ENCODE measurements at regions not wholly inside any gene's neighbourhood (a gene's known extent, or its start where the extent isn't known, plus 50 kb on each side); places are given as distances from the start of the nearest gene placed in this dataset.

- WGBS (ENCODE audit: insufficient coverage): no CpG with 5 or more reads among the region's 1 CpG
- Mint-ChIP-seq H3K36me3 (no peaks in the 10 kb centered on the region), H3K9me3 (peaks cover 16 to 21% (median 17%) of the 10 kb centered on the region in 3 donors), H3K4me3 (no peak overlapping the region), H3K27ac (no peak overlapping the region), H3K27me3 (no peaks in the 10 kb centered on the region), H3K4me1 (no peaks in the 10 kb centered on the region)
- no peaks in the 10 kb centered on the region for H3K9me3 ChIP-seq
- POLR2A ChIA-PET: no interaction called here
- no peak overlapping the region for H3K4me3 ChIP-seq (ENCODE audit: control insufficient read depth in 1 of 2, extremely low read depth in 1 of 2, low read length in 1 of 2)
- DNase-seq (no peak), ATAC-seq (replicated peaks in 1 of 4) (no peak)
- H3K27ac ChIP-seq (ENCODE audit: low read length): no peak overlapping the region
- no peaks in the 10 kb centered on the region for H3K36me3 ChIP-seq (ENCODE audit: control insufficient read depth in 2 of 2, extremely low read depth in 1 of 2, insufficient read depth in 1 of 2, low read length in 1 of 2)
- H3K27me3 ChIP-seq (replicated peaks in 1 of 2; ENCODE audit: control insufficient read depth in 2 of 2, extremely low read depth in 1 of 2, insufficient read depth in 2 of 2, low read length in 1 of 2): no peaks in the 10 kb centered on the region
- CTCF ChIA-PET: no interaction called here
- H3K4me1 ChIP-seq (ENCODE audit: control insufficient read depth in 1 of 2, extremely low read depth in 1 of 2, insufficient read depth in 2 of 2, low read length in 2 of 2): no peaks in the 10 kb centered on the region
These were observed 329.8 kb upstream of the PDZRN3 start for GRCh38 chr3:73954506-73954905.

DNA sequence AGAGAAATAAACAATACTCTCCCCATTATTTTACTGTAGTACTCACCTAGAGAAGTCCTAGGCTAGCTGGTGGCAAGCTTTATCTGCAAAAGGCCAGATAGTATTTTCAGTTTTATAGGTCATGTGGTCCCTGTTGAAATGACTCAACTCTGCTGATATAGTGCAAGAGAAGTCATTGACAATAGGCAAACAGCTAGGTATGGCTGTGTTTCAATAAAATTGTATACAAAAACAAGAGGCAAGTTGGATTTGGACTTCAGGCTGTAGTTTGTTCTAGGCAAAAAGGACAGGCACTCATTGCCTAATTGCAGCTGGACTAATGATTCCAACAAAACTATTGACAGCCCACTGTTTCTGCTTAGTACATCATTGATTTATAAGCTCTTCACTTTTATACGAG, 328.0 kb upstream of the PDZRN3 start:
- WGBS (ENCODE audit: insufficient coverage): no CpG with 5 or more reads among the region's 1 CpG
- no peak overlapping the region for H3K4me3 ChIP-seq (ENCODE audit: control insufficient read depth in 1 of 2, extremely low read depth in 1 of 2, low read length in 1 of 2)
- no peaks in the 10 kb centered on the region for H3K4me1 ChIP-seq (ENCODE audit: control insufficient read depth in 1 of 2, extremely low read depth in 1 of 2, insufficient read depth in 2 of 2, low read length in 2 of 2)
- no peaks in the 10 kb centered on the region for H3K4me1 Mint-ChIP-seq
- H3K36me3 Mint-ChIP-seq: no peaks in the 10 kb centered on the region
- no peak overlapping the region for H3K27ac Mint-ChIP-seq
- H3K9me3 ChIP-seq: no peaks in the 10 kb centered on the region
- POLR2A ChIA-PET: no interaction called here
- no peaks in the 10 kb centered on the region for H3K36me3 ChIP-seq (ENCODE audit: control insufficient read depth in 2 of 2, extremely low read depth in 1 of 2, insufficient read depth in 1 of 2, low read length in 1 of 2)
- H3K27me3 Mint-ChIP-seq: no peaks in the 10 kb centered on the region
- DNase-seq (no peak), ATAC-seq (replicated peaks in 1 of 4) (no peak)
- H3K27ac ChIP-seq (ENCODE audit: low read length): no peak overlapping the region
- CTCF ChIA-PET: no interaction called here
- H3K27me3 ChIP-seq (replicated peaks in 1 of 2; ENCODE audit: control insufficient read depth in 2 of 2, extremely low read depth in 1 of 2, insufficient read depth in 2 of 2, low read length in 1 of 2): no peaks in the 10 kb centered on the region
- no peak overlapping the region for H3K4me3 Mint-ChIP-seq
- H3K9me3 Mint-ChIP-seq: peaks cover 11 to 17% (median 14%) of the 10 kb centered on the region in 3 donors

DNA sequence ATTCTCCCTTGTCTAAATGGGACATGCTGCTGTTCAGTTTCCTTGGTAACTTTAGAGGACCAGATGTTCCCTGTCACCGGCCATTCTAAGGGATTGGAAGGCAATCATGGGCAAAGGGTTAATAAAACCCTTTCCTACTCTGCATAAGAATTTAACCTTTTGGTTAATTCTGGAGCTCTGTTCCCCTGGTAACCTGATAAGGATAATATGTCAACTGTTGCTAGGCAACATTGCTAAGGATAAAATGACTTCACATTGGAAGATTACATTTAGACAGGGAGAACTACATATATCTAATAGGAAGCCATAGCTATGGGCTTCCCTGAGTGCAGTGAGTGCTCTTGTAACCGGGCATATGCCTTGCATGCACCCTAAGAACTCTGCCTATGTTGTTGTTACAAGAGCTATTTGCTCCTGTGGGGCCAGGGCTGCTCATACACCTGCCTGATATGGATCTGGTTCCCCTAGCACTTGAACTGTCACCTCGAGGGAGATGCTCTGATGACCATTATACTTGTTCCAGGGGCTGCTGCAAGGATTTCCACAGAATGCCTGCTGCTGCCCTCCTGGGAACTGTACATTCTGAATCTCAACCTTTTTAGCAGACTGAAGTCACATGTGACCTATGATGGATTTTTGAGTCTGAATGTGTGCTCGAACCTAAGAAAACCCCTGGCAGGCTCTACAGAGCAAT, 326.3 kb upstream of the PDZRN3 start:
- POLR2A ChIA-PET: no interaction called here
- ATAC-seq (replicated peaks in 1 of 4): no peak
- Mint-ChIP-seq H3K36me3 (no peaks in the 10 kb centered on the region), H3K4me3 (no peak overlapping the region), H3K27ac (no peak overlapping the region), H3K27me3 (no peaks in the 10 kb centered on the region), H3K9me3 (peaks cover 4 to 12% (median 11%) of the 10 kb centered on the region in 3 donors), H3K4me1 (no peaks in the 10 kb centered on the region)
- H3K9me3 ChIP-seq: no peaks in the 10 kb centered on the region
- no peaks in the 10 kb centered on the region for H3K36me3 ChIP-seq (ENCODE audit: control insufficient read depth in 2 of 2, extremely low read depth in 1 of 2, insufficient read depth in 1 of 2, low read length in 1 of 2)
- no peaks in the 10 kb centered on the region for H3K27me3 ChIP-seq (replicated peaks in 1 of 2; ENCODE audit: control insufficient read depth in 2 of 2, extremely low read depth in 1 of 2, insufficient read depth in 2 of 2, low read length in 1 of 2)
- WGBS (ENCODE audit: insufficient coverage): 41% methylated on average over 3 of the region's 4 CpGs
- H3K4me3 ChIP-seq (ENCODE audit: control insufficient read depth in 1 of 2, extremely low read depth in 1 of 2, low read length in 1 of 2): no peak overlapping the region
- no peaks in the 10 kb centered on the region for H3K4me1 ChIP-seq (ENCODE audit: control insufficient read depth in 1 of 2, extremely low read depth in 1 of 2, insufficient read depth in 2 of 2, low read length in 2 of 2)
- CTCF ChIA-PET: no interaction called here
- no peak overlapping the region for H3K27ac ChIP-seq (ENCODE audit: low read length)
- DNase-seq: no peak

GRCh38 chr3:73945541-73945940, 320.8 kb upstream of the PDZRN3 start:
- H3K36me3 ChIP-seq (ENCODE audit: control insufficient read depth in 2 of 2, extremely low read depth in 1 of 2, insufficient read depth in 1 of 2, low read length in 1 of 2): no peaks in the 10 kb centered on the region
- H3K4me3 Mint-ChIP-seq: no peak overlapping the region

DNA sequence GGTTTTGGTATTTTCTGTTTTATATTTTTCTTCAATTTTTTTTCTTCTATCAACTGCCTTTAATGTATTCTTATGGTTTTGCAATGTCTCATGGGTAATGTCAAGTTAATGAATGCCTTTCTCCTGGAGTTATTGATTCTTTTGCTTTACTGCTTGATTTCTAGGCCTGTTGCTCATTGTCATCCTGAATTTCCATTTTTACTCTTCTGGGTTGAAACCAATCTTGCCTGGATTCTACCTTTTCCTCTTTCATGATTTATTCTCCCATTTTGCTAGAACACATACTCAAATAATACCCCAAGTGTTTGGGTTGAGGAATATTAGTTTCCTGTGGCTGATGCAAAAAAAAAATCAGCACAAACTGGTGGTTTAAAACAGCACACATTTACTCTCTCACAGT, 315.2 kb upstream of the PDZRN3 start:
- CTCF ChIA-PET: no interaction called here
- no peaks in the 10 kb centered on the region for H3K36me3 Mint-ChIP-seq

More at GRCh38 chr3:73945541-73945940, 320.8 kb upstream of the PDZRN3 start:
- H3K27me3 ChIP-seq (replicated peaks in 1 of 2; ENCODE audit: control insufficient read depth in 2 of 2, extremely low read depth in 1 of 2, insufficient read depth in 2 of 2, low read length in 1 of 2): no peaks in the 10 kb centered on the region
- peaks cover 2 to 6% (median 4%) of the 10 kb centered on the region in 3 donors for H3K9me3 Mint-ChIP-seq
- H3K27me3 Mint-ChIP-seq: no peaks in the 10 kb centered on the region
- WGBS (ENCODE audit: insufficient coverage): no CpG with 5 or more reads among the region's 4 CpGs
- no peaks in the 10 kb centered on the region for H3K4me1 ChIP-seq (ENCODE audit: control insufficient read depth in 1 of 2, extremely low read depth in 1 of 2, insufficient read depth in 2 of 2, low read length in 2 of 2)
- no peak for DNase-seq
- ATAC-seq (replicated peaks in 1 of 4): no peak
- no peak overlapping the region for H3K27ac Mint-ChIP-seq
- no peaks in the 10 kb centered on the region for H3K9me3 ChIP-seq
- no peaks in the 10 kb centered on the region for H3K36me3 Mint-ChIP-seq
- ChIA-PET CTCF (no interaction called here), POLR2A (no interaction called here)
- H3K4me1 Mint-ChIP-seq: no peaks in the 10 kb centered on the region
- H3K27ac ChIP-seq (ENCODE audit: low read length): no peak overlapping the region
- H3K4me3 ChIP-seq (ENCODE audit: control insufficient read depth in 1 of 2, extremely low read depth in 1 of 2, low read length in 1 of 2): no peak overlapping the region

GRCh38 chr3:73933585-73933984, 308.8 kb upstream of the PDZRN3 start:
- CTCF ChIA-PET: no interaction called here
- Mint-ChIP-seq H3K27me3 (no peaks in the 10 kb centered on the region), H3K4me1 (no peaks in the 10 kb centered on the region), H3K27ac (no peak overlapping the region), H3K9me3 (peaks cover 8 to 18% (median 9%) of the 10 kb centered on the region in 3 donors), H3K4me3 (no peak overlapping the region), H3K36me3 (no peaks in the 10 kb centered on the region)
- ATAC-seq (replicated peaks in 1 of 4) (no peak), DNase-seq (no peak)
- H3K27me3 ChIP-seq (replicated peaks in 1 of 2; ENCODE audit: control insufficient read depth in 2 of 2, extremely low read depth in 1 of 2, insufficient read depth in 2 of 2, low read length in 1 of 2): no peaks in the 10 kb centered on the region
- H3K4me3 ChIP-seq (ENCODE audit: control insufficient read depth in 1 of 2, extremely low read depth in 1 of 2, low read length in 1 of 2): no peak overlapping the region
- WGBS (ENCODE audit: insufficient coverage): no CpG with 5 or more reads among the region's 3 CpGs
- POLR2A ChIA-PET: no interaction called here
- H3K4me1 ChIP-seq (ENCODE audit: control insufficient read depth in 1 of 2, extremely low read depth in 1 of 2, insufficient read depth in 2 of 2, low read length in 2 of 2): no peaks in the 10 kb centered on the region
- no peaks in the 10 kb centered on the region for H3K36me3 ChIP-seq (ENCODE audit: control insufficient read depth in 2 of 2, extremely low read depth in 1 of 2, insufficient read depth in 1 of 2, low read length in 1 of 2)
- H3K9me3 ChIP-seq: no peaks in the 10 kb centered on the region
- no peak overlapping the region for H3K27ac ChIP-seq (ENCODE audit: low read length)

More for the DNA sequence above, 315.2 kb upstream of the PDZRN3 start:
- no peak for DNase-seq
- Mint-ChIP-seq H3K9me3 (peaks cover 0 to 17% (median 15%) of the 10 kb centered on the region in 3 donors), H3K27ac (no peak overlapping the region), H3K4me3 (no peak overlapping the region), H3K27me3 (no peaks in the 10 kb centered on the region), H3K4me1 (no peaks in the 10 kb centered on the region)
- POLR2A ChIA-PET: no interaction called here
- no peaks in the 10 kb centered on the region for H3K9me3 ChIP-seq
- H3K27ac ChIP-seq (ENCODE audit: low read length): no peak overlapping the region
- H3K4me1 ChIP-seq (ENCODE audit: control insufficient read depth in 1 of 2, extremely low read depth in 1 of 2, insufficient read depth in 2 of 2, low read length in 2 of 2): no peaks in the 10 kb centered on the region
- ATAC-seq (replicated peaks in 1 of 4): no peak
- no peaks in the 10 kb centered on the region for H3K36me3 ChIP-seq (ENCODE audit: control insufficient read depth in 2 of 2, extremely low read depth in 1 of 2, insufficient read depth in 1 of 2, low read length in 1 of 2)
- no peak overlapping the region for H3K4me3 ChIP-seq (ENCODE audit: control insufficient read depth in 1 of 2, extremely low read depth in 1 of 2, low read length in 1 of 2)
- no peaks in the 10 kb centered on the region for H3K27me3 ChIP-seq (replicated peaks in 1 of 2; ENCODE audit: control insufficient read depth in 2 of 2, extremely low read depth in 1 of 2, insufficient read depth in 2 of 2, low read length in 1 of 2)

GRCh38 chr3:73927203-73927570, 302.4 kb upstream of the PDZRN3 start:
- Mint-ChIP-seq H3K9me3 (peaks cover 8 to 27% (median 18%) of the 10 kb centered on the region in 3 donors), H3K27ac (no peak overlapping the region), H3K4me3 (no peak overlapping the region), H3K4me1 (no peaks in the 10 kb centered on the region), H3K27me3 (no peaks in the 10 kb centered on the region), H3K36me3 (no peaks in the 10 kb centered on the region)
- DNase-seq (no peak), ATAC-seq (replicated peaks in 1 of 4) (no peak)
- Histone ChIP-seq H3K36me3 (ENCODE audit: control insufficient read depth in 2 of 2, extremely low read depth in 1 of 2, insufficient read depth in 1 of 2, low read length in 1 of 2) (no peaks in the 10 kb centered on the region), H3K9me3 (no peaks in the 10 kb centered on the region), H3K27ac (ENCODE audit: low read length) (no peak overlapping the region), H3K4me3 (ENCODE audit: control insufficient read depth in 1 of 2, extremely low read depth in 1 of 2, low read length in 1 of 2) (no peak overlapping the region), H3K27me3 (replicated peaks in 1 of 2; ENCODE audit: control insufficient read depth in 2 of 2, extremely low read depth in 1 of 2, insufficient read depth in 2 of 2, low read length in 1 of 2) (no peaks in the 10 kb centered on the region), H3K4me1 (ENCODE audit: control insufficient read depth in 1 of 2, extremely low read depth in 1 of 2, insufficient read depth in 2 of 2, low read length in 2 of 2) (no peaks in the 10 kb centered on the region)
- ChIA-PET POLR2A (no interaction called here), CTCF (no interaction called here)
- WGBS (ENCODE audit: insufficient coverage): no CpG with 5 or more reads among the region's 4 CpGs
